ENCODE measurements at regions not wholly inside any gene's neighbourhood (a gene's known extent, or its start where the extent isn't known, plus 50 kb on each side); places are given as distances from the start of the nearest gene placed in this dataset.
"Not testable (repeated sequence)": the region's sequence is repeated elsewhere in the genome, so short reads cannot be mapped to it uniquely, and the experiment has no call there.

DNA sequence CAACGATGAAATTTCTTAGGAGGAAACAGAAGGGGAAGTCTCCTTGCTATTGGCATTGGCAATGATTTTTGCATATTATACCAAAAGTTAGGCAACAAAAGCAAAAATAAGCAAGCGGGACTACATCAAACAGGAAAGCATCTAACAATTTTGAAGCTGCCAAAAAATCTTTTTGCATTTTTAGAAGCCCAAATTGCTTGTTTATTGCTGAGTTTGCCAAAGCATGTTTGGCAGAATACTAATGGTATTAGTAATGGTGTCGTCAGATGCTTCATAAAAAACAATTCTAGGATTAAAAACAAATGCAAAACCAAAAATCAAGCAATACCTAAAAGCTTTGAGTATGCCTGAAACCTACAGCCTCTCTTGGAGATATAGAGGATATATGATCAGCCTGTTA lies 80.0 kb downstream of the GALR1 start:
- no peak for DNase-seq (ENCODE audit: low read depth in 3 of 3)

DNA sequence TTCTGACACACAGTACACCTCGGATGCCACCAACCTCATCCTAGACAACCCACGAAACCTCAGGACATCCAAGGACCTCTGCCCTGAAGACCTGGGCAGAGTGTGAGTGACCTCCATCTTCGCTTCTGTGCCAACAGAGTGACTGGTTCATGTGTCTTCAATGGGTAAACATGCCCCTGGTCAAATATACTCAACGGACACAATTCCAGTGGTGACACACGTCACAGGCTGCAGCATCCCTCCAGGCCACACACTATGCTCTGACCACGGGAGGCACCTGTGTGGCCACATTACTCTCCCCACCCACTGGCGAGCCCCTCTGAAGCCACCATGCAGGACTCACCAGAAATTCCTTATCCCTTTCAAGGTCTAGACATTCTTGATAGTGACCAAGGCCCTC lies 85.2 kb downstream of the GALR1 start:
- DNase-seq (ENCODE audit: low read depth in 3 of 3) = no peak

DNA sequence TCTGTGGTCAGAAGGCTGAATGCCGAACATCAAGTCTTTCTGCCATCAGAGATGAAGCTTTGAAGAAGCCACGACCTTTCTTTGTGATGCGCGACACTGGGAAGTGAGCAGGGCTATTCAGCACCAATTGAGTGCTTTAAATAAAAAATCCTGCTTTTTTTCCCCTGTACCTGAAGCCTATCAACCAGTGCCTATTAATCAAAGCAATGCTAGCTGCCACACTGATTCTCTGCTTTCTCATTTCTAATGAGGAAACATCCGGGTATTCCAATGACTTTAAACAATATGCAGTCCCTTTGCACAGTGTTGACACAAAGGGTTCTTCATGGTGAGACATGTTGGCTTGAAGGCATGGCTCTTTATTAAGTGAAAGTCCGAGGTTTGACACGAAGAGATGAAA lies 88.0 kb downstream of the GALR1 start:
- DNase-seq (ENCODE audit: low read depth in 3 of 3) = no peak

DNA sequence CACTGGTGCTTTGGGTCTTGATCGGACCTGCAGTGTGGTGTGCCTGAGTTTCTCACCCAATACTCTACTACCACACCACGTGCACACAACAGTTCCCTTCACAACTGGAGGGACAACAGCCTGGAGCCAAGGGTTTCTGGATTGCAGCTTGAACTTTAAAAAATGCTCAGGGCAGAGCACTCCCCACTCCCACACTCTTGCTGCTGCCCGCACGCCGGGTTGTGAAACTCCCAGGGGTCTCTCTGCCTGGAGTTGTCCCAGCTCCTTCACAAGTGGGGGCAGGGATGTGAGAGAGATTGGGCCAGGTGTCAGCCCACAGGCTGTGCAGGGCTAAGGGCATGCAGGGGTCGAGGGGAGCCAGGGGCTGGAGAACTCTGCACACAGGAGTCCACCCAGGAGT lies 89.4 kb downstream of the GALR1 start:
- no peak for DNase-seq (ENCODE audit: low read depth in 3 of 3)

DNA sequence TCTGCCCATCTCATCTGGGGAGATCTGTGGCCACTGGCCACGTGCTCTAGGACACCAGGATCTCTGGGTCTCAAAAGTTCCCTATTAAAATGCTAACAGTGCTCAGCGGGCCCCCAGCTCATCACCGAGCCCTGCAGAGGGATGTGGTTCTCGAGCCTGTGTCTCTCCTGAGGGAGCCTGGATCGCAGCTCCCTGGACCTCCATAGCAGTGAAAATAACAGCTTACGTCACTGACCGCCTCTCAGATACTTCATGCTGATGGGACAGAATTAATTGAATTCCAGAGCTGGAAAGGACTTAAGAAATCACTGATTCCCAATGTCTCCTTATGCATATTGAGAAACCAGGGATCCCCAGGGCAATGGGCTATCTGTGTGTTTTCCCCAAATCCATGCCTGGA lies 90.0 kb downstream of the GALR1 start:
- DNase-seq (ENCODE audit: low read depth in 3 of 3) = no peak

DNA sequence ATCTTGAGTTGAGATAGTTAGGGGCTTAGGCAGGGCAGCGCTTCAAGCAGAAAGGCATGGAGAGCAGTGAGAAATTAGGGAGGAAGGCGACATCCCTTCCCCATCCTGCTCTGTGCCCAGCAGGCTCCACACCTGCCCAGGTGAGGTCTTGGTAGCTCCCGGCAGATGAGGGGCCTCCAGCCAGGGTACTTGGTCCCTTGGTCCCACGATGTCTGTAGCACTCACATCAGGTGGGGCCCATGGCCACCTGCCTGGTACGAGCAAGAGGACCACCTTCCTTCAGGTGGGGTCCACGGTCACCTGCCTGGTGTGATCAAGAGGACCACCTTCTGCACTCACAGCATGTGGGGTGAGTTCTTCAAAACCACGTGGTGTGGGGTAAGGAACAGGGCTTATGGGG lies 91.2 kb downstream of the GALR1 start:
- no peak for DNase-seq (ENCODE audit: low read depth in 3 of 3)

DNA sequence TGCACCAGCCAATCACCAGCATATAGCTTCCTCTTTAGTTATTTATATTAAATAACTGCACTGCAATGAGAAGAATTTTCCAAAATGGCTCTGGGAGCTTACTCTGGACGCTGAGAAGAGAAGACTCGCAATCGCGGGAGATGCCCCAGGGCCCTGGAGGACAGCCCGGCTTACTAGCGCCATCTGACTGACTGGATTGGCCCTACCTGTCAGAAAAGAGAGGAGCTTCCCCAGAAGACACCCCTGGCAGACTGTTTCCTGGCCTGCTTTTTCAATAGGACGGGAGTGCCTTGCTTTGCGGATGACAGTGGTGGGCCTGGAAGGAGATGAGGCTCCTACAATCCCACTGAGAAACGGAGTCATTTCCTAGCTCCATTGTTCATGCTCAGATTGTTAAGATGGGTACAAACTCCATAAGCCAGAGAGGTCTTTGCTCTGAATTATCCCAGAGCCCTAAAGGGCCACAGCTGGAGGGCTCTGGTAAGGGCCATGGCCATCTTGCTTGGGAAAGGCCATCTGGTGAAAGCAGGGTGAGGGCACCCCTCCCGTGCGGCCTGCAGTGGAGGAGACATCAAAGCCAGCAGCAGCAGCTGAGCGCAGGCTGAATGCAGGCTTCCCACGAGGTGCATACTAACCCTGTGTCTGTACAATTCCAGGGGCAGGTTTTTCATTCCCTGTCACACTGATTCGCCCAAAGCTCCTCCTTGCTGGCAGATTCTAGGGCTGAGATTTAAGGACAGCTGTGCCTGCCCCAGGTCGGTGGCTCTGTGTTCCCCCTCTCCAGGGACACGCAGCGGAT lies 92.1 kb downstream of the GALR1 start:
- no peak for DNase-seq (ENCODE audit: low read depth in 3 of 3)

DNA sequence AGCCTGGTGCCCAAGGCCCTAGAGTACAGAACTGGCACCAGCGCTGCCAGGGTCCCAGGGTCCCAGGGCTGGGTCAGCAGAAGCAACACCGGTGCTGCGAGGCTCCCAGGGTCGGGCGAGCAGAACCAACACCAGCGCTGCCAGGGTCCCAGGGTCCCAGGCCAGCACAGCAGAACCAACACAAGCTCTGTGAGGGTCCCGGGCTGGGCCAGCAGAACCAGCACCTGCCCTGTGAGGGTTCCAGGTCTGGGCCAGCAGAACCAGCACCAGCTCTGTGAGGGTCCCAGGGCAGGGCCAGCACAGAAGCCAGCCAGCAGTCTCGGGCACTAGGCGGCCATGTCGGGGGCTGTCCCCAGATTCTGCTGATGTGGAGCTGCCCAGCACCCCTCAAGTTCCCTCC lies 93.1 kb downstream of the GALR1 start:
- no peak for DNase-seq (ENCODE audit: low read depth in 3 of 3)

DNA sequence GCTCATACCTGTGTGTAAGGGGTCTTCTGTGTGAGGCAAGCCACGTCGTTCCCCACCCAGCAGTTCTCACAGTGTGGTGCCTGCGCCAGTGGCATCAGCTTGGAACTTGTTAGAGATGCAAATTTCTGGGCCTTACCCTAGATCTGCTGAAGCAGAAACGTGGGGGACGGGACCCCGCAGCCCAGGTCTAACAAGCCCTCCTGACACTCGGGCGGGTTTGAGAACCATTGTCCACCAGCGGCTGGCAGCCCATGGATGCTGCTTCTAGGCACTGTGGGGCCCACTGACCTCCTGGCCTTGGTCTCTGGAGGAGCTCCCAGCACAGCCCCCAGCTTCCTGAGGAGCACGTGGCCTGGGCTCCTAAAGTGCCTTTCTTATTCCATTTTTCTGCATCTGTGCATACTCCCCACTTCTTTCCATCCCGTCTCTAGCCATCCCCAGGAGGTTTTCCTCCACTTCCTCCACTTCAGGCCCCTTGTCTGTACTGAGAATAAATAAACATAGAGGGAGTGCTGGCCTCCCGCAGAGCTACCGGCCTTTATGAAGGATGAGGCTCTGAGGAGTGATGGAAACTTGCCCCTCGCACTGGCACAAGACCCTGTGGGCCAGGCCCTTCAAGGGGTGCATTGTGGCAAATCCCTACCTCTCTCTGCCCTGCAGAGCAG lies 94.3 kb downstream of the GALR1 start:
- DNase-seq (ENCODE audit: low read depth in 3 of 3) = no peak

DNA sequence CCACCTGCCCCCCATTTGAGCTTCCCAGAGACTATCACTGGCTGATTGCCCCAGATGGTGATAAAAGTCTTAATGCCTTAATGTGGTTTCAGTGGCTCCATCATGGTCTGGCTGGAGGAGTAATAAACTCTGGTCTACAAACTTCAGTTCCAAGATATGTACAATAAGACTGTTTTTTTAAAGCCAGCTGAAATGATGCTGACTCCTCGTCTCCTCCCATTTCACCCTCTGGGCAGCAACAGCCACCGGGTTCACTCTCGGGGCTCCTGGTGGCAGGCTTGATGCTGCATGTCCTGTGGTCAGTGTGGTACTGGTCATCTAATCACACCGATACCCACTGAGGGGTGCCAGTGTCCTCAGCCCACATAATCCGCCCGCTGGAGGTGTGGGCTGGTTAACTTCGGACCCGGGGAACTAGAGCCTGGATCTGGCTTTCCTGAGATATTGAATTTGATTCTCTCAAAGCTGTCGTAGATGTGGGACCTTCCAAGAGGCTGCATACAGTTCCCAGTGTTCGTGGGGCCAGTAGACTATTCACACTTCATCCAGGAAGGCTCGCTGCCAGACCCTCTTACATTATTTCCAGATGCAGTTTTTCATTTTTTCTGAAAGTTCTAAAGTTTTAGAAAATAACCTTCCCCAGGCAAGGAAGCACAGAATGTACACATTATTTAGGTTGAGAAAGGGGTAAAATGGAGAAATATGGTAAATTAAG lies 95.3 kb downstream of the GALR1 start:
- DNase-seq (ENCODE audit: low read depth in 3 of 3) = no peak

DNA sequence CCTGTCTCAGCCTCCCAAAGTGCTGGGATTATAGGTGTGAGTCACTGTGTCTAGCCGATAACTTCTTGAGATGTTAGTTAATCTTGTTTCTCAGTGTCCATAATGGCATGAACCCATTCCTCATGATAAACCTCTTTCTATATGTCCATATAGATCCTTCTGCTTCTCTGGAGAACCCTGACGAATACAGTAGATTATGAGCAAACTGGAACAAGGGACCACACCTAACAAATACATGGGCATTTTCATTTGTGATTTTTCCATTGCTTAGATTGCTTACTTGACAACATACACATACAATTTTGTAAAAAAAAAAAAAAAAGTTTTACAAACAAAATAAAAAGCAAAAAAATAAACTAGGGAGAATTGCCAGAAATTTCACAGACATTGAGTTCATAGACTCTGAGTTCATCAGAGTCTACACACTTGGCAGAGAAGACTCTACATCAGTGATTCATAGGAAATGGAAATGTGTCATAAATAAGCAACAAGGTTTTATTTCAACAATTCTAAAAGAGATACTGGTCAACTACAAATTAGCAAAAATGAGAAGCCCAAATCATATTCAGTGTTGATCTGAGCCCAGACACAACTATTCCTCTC lies 96.7 kb downstream of the GALR1 start:
- DNase-seq (ENCODE audit: low read depth in 3 of 3) = no peak

DNA sequence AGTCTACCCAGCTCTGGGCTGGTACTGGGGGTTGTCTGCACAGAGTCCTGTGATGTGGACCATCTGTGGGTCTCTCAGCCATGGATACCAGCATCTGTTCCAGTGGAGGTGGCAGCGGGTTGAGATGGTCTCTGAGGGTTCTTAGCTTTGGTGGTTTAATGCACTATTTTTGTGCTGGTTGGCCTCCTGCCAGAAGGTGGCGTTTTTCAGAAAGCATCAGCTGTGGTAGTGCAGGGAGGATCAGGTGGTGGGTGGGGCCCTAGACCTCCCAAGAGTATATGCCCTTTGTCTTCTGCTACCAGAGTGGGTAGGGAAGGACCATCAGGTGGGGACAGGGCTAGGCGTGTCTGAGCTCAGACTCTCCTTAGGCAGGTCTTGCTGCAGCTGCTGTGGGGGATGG lies 103.7 kb downstream of the GALR1 start:
- not testable (repeated sequence) for DNase-seq (ENCODE audit: low read depth in 3 of 3)

DNA sequence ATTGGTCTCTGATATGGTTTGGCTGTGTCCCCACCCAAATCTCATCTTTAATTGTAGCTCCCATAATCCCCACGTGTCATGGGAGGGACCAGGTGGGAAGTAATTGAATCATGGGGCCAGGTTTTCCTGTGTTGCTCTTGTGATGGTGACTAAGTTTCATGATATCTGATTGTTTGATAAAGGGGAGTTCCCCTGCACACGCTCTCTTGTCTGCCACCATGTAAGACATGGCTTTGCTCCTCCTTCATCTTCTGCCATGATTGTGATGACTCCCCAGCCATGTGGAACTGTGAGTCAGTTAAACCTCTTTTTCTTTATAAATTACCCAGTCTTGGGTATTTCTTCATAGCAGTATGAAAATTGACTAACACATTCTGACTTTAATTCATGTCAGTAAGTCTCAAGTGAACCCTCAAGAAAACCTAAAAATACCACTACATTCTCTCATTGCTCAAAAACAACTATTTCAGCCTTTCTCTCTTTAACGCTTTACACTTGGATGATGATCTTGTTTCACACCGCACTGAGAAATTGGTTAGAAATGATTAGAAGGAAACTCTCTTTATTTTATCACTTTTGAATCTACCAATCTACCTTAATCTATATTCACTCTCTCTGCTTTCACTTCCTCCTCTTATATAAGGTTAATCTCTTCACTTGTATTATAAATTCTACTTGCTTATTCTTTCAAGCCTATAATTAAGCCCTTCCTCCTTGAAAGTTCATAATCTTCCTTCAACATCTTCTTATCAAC lies 110.1 kb downstream of the GALR1 start:
- no peak for DNase-seq (ENCODE audit: low read depth in 3 of 3)

DNA sequence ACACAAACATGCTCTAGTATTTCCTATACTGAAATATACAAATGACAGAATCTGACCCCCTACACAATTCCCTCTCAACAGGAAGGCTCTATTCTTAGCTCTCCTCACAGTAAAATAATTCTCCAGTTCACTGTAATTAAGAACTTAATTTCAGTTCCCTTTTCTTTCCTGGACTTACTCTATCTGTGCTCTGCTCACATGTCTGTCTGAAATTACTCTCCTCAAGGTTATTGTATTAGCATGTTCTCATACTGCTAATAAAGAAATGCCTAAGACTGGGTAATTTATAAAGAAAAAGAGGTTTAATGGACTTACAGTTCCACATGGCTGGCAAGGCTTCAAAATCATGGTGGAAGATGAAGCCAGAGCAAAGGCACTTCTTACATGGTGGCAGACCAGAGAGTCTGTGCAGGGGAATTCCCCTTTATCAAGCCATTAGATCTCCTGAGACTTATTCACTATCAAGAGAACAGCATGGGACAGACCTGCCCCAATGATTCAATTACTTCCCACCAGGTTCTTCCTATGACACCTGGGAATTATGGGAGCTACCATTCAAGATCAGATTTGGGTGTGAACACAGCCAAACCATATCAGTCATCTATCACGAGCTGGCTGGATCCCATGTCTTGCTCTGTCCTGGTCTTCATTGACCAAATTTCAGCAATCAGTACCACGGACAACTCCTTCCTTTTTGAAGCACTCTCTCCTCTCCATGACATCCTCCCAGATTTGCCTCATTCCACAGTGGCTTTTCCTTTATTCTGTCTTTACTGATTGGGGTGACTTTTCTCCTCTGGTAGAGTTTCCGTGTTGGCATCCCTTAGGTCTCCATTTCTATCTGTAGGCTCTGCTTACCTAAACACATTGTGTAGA lies 110.9 kb downstream of the GALR1 start:
- DNase-seq (ENCODE audit: low read depth in 3 of 3) = no peak

DNA sequence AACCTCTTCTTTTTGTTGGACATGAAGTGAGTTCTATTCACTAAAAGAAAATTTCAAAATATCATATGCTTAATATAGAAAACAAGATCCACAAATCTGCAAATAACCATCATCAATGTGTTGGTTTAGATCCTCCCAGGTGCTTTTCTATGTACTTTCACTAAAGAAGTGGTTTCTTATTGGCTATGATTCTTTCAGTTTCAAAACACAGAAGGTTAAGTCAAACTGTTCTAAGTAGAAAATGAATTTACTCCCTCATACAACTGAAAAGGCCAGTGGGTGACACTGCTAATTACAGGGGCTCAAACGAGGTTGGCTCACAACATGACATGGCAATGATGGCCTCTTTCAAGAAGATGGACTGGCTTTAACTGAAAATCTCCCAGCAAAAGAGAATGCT lies 111.7 kb downstream of the GALR1 start:
- no peak for DNase-seq (ENCODE audit: low read depth in 3 of 3)

DNA sequence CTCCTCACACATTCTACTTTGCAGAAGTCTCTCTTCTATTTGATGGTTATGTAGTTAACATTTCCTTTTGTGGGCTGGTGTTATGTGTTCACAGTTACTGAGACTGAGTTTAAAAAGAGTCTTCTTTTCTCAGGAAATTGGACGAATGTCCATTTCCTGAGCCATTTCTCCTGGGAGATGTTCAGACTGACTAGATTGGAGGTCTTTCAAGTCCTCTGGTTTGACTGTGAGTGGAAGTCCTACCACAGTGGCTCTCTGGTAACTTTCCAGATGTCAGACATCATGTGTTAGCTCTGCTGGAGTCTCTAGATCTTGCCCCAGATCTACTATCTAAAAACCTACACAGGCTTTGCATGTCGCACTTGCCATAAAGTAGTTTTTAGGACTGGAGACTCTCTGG lies 116.0 kb downstream of the GALR1 start:
- no peak for DNase-seq (ENCODE audit: low read depth in 3 of 3)

DNA sequence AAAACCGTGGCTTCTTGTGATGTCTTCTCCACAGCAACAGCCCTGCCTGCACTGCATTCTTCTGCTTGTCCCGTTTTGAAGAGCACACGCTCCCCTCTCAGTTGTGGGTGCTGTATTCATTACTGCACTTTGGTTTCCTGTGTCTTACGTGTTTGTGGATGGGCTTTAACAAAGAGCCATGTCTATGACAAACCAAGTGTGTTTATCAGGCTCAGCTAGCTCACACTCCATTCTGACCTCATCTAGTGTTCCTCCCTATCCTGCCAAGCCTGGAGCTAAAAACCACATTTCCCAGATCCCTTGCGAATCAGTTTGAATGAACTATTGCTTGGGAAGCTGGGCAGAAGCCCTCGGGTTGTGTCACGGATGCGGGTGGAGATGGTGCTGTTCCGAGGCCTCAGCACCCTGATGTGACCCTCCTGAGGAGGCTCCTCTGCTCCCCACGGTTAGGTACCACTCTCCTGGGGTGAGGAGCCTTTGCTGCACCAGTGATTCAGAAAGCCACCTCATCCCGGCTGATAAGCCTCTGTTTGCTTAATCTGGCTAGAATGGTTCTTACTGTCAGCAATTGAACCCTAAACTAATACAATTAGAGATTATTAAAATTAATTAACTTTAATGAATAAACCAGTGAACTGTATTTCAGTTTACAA lies 116.5 kb downstream of the GALR1 start:
- no peak for DNase-seq (ENCODE audit: low read depth in 3 of 3)

DNA sequence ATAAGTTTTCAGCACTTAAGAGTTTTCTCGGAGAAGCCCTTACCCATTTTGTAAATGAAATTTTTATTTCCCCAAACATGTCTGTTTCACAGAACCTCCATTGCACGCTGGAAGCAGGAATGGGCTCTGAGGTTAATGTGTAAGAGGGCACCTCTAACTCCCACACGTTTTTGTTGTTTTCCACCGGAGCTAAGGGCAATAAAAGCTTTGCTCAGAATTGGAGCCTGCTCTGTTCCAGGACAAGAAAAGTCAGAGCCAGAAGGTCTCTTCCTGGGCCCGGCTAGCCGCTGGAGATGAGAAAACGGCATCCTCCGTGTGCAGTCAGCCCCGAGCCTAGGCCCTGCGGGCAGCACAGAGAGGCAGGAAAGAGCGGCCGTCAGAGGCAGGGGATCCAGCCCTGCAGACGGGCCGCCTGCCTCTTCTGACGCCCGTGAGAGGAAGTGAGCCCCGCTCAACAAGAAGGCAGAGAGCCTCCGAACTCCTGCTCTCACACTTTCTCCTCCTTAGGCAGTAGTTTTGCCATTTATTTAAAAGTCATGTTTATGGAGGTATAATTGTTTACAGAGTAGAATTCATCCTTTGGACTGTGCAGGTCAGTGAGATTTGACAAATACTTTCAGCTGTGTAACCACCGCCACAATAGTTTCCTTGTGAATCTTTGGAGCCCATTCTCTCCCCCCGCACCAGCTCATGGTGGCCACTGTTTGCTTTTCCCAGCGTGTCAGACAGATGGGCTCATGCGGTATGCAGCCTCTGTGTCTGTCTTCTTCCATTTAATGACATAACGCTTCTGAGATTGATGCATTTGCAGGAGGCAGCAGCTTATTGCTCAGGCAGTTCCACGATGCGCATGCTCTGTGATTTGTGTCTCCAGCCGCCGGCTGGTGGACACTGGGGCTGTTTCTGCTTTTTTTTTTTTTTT lies 117.3 kb downstream of the GALR1 start:
- DNase-seq (ENCODE audit: low read depth in 3 of 3) = no peak

DNA sequence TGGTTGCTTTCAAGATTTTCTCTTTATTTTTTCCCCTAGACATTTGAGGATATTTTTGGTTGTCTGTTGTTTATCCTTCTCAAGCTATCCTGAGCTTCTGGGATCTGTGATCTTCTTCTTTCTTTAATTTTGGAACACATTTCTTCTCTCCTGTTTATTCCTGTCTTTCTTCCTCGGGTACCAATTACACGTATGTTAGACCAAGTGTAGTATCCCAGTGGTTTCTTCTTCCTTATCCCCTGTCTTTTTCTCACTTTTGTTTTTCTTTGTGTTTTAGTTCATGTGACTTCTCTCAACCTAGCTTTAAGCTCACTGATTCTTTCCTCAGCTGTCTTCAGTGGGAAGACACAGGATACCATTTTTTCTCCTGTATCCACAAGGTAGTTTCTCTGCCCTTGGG lies 120.0 kb downstream of the GALR1 start:
- no peak for DNase-seq (ENCODE audit: low read depth in 3 of 3)
